Kidney (tissue), 13 donors: ENCODE measurements at regions not wholly inside any gene's neighbourhood (a gene's known extent, or its start where the extent isn't known, plus 50 kb on each side); places are given as distances from the start of the nearest gene placed in this dataset.

Experiments used
- DNase-seq, 5 donors: peaks; one replicate each; pipeline ENCODE4 v3.0.0-alpha.2; 2013 to 2020
- FAIRE-seq: peaks from 2 replicates; lab custom pipeline; 2012; peaks lifted over from hg19 to GRCh38; lab: Jason Lieb, UNC
- H3K27ac ChIP-seq, 2 donors: one replicate each; pipeline ENCODE4 v1.7.0; 2013; ENCODE audit warnings: low read depth in 2 of 2, low read length in 2 of 2, inconsistent platforms in 1 of 2
- H3K27me3 ChIP-seq: one replicate; pipeline ENCODE4 v1.7.1; 2013; ENCODE audit warnings: low read length, inconsistent platforms; ENCODE audit not compliant: control insufficient read depth, insufficient read depth
- H3K36me3 ChIP-seq, 3 donors: one replicate each; pipeline versions ENCODE4 v1.7.0 to v1.7.1; 2013; ENCODE audit warnings: low read length in 3 of 3, control low read depth in 1 of 3, inconsistent platforms in 1 of 3; ENCODE audit not compliant: insufficient read depth in 3 of 3, control insufficient read depth in 2 of 3
- H3K4me1 ChIP-seq, 3 donors: one replicate each; pipeline versions ENCODE4 v1.7.0 to v1.7.1; 2013; ENCODE audit warnings: low read length in 3 of 3, inconsistent platforms in 1 of 3, low read depth in 1 of 3; ENCODE audit not compliant: control insufficient read depth in 2 of 3, insufficient read depth in 2 of 3
- H3K4me3 ChIP-seq, 3 donors: one replicate each; pipeline versions ENCODE4 v1.7.0 to v1.8.1; 2013; ENCODE audit warnings: low read length in 3 of 3, control low read depth in 1 of 3, inconsistent platforms in 1 of 3
- H3K9ac ChIP-seq, 3 donors: one replicate each; pipeline versions ENCODE4 v1.7.0 to v1.7.1; 2013; ENCODE audit warnings: low read length in 3 of 3, control low read depth in 1 of 3, inconsistent platforms in 1 of 3
- H3K9me3 ChIP-seq, 3 donors: one replicate each; pipeline versions ENCODE4 v1.7.0 to v1.7.1; 2013; ENCODE audit warnings: low read length in 3 of 3, control low read depth in 1 of 3, inconsistent platforms in 1 of 3; ENCODE audit not compliant: control insufficient read depth in 2 of 3, insufficient read depth in 1 of 3
- intact Hi-C: fragments of 100-400 bp; cut with DNase I; formaldehyde crosslinking; loops from one replicate; pipeline ENCODE4 v1.11.1; 2022
- TF ChIP-seq, protein P1 (sequence below): IDR thresholded peaks from 3 replicates; pipeline ENCODE4 v1.5.1; 2012; ENCODE audit warnings: mild to moderate bottlenecking, moderate library complexity, borderline replicate concordance; ENCODE audit not compliant: insufficient read depth; ENCODE audit errors: extremely low read depth
- donor health status: control.
- donor health status: control.
- donor health status: control.
- donor health status: control.
- donor health status: control.
- donor health status: DM: yes; HTN: yes; CAD: no.
- donor health status: Normal renal cell carcinoma (clear cell type).

GRCh38 chr17:72422204-72422504 is 301.3 kb downstream of the SOX9 start:
- no peak for FAIRE-seq
- Histone ChIP-seq H3K9ac (peak overlapping the region in 1 of 3 donors; percentile 23), H3K4me1 (peaks cover 0 to 9% (median 2%) of the 10 kb centered on the region in 3 donors), H3K36me3 (no peaks in the 10 kb centered on the region), H3K27ac (no peak overlapping the region), H3K4me3 (no peak overlapping the region), H3K27me3 (no peaks in the 10 kb centered on the region), H3K9me3 (peaks cover 0 to 7% (median 0%) of the 10 kb centered on the region in 3 donors)
- TF ChIP-seq, protein P1, sequence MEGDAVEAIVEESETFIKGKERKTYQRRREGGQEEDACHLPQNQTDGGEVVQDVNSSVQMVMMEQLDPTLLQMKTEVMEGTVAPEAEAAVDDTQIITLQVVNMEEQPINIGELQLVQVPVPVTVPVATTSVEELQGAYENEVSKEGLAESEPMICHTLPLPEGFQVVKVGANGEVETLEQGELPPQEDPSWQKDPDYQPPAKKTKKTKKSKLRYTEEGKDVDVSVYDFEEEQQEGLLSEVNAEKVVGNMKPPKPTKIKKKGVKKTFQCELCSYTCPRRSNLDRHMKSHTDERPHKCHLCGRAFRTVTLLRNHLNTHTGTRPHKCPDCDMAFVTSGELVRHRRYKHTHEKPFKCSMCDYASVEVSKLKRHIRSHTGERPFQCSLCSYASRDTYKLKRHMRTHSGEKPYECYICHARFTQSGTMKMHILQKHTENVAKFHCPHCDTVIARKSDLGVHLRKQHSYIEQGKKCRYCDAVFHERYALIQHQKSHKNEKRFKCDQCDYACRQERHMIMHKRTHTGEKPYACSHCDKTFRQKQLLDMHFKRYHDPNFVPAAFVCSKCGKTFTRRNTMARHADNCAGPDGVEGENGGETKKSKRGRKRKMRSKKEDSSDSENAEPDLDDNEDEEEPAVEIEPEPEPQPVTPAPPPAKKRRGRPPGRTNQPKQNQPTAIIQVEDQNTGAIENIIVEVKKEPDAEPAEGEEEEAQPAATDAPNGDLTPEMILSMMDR = no peak
- intact Hi-C loops = no loop called here
- no peak for DNase-seq

DNA sequence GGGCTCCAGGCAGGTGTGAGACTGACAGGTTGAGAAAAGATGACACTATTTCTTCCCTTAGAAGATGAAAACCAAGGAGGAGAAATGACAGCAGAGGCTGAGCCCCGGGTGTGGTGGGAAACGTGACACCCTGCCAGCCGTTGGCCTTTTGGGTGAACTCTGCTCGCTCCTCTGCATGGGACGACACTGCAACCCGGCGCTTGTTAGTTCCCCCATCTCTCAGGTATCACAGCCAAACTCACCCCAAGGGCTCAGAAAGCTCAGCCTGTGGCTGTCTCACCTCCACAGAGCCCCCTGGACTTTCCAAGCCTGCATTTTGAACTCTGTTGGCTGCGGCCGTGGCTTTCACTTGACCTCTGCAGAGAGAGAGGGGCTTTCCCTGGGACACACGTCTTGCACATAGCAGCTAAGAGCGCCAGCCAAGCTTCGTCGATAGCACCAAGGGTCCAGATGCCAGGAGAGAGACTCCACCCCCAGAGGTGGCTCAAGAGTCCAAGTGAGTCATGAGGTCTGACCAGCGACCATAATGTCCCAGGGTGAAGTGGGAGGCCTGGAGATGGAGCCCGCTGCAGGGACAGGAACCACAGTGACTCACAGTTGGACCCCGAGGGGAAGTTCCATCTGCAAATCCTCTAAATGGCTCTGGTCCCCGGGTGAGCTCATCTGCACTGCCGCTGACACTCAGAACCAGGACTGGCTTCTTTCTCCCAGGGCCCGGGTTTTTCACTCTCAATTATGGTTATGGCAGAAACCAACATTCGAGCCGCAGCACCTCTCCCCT is 301.9 kb downstream of the SOX9 start:
- Histone ChIP-seq H3K4me1 (peaks cover 0 to 9% (median 2%) of the 10 kb centered on the region in 3 donors), H3K27me3 (no peaks in the 10 kb centered on the region), H3K9ac (peak overlapping the region in 1 of 3 donors; percentile 23), H3K9me3 (peaks cover 0 to 4% (median 0%) of the 10 kb centered on the region in 3 donors), H3K4me3 (no peak overlapping the region), H3K36me3 (no peaks in the 10 kb centered on the region), H3K27ac (peak overlapping the region in 1 of 2 donors; percentile 6)
- no peak for FAIRE-seq
- TF ChIP-seq, protein P1 = no peak
- intact Hi-C loops = no loop called here
- peak; percentile 37 to 88 (median 57) for DNase-seq

- Histone ChIP-seq H3K27me3 (no peaks in the 10 kb centered on the region), H3K36me3 (no peaks in the 10 kb centered on the region), H3K4me3 (no peak overlapping the region), H3K9ac (no peak overlapping the region), H3K9me3 (no peaks in the 10 kb centered on the region), H3K27ac (peak overlapping the region in 1 of 2 donors; percentile 6), H3K4me1 (peaks cover 0 to 9% (median 2%) of the 10 kb centered on the region in 3 donors)
- TF ChIP-seq, protein P1 = no peak
- no peak for DNase-seq
- FAIRE-seq = no peak
- intact Hi-C loops = no loop called here
Measured at GRCh38 chr17:72423286-72423589, 302.4 kb downstream of the SOX9 start.
